CD14-positive monocyte (primary cell): ENCODE measurements at regions not wholly inside any gene's neighbourhood (a gene's known extent, or its start where the extent isn't known, plus 50 kb on each side); places are given as distances from the start of the nearest gene placed in this dataset.

ENCODE experiments used
- DNase-seq, 3 donors: peaks; one replicate each; pipeline ENCODE4 v3.0.0-alpha.2; 2011 to 2022
- H2AFZ ChIP-seq: 2 replicates; pipeline ENCODE4 v1.6.0; 2012; ENCODE audit warnings: mild to moderate bottlenecking, low read depth, low read length, inconsistent platforms; ENCODE audit not compliant: insufficient read depth, poor library complexity, severe bottlenecking
- H3K27ac ChIP-seq, 2 donors: 1 replicate in 1 of 2; 2 replicates in 1 of 2; pipeline ENCODE4 v1.5.1; 2012 to 2013; ENCODE audit warnings: low read length in 2 of 2, control low read depth in 1 of 2, inconsistent platforms in 1 of 2, low read depth in 1 of 2, mild to moderate bottlenecking in 1 of 2
- H3K27me3 ChIP-seq, 2 donors: one replicate each; pipeline versions ENCODE4 v1.6.0 to v1.6.1; 2011 to 2013; ENCODE audit warnings: low read length in 2 of 2; ENCODE audit not compliant: control insufficient read depth in 2 of 2, insufficient read depth in 2 of 2
- H3K36me3 ChIP-seq, 2 donors: replicated peaks in 1 of 2; 1 replicate in 1 of 2; 2 replicates in 1 of 2; pipeline versions ENCODE4 v1.5.1 to v1.6.1; 2012 to 2013; ENCODE audit warnings: low read length in 2 of 2, control low read depth in 1 of 2, inconsistent platforms in 1 of 2, mild to moderate bottlenecking in 1 of 2; ENCODE audit not compliant: insufficient read depth in 2 of 2, control insufficient read depth in 1 of 2
- H3K4me1 ChIP-seq, 2 donors: 1 replicate in 1 of 2; 2 replicates in 1 of 2; pipeline versions ENCODE4 v1.5.1 to v1.6.1; 2012 to 2013; ENCODE audit warnings: low read length in 2 of 2, control low read depth in 1 of 2, inconsistent platforms in 1 of 2, mild to moderate bottlenecking in 1 of 2, moderate library complexity in 1 of 2; ENCODE audit not compliant: insufficient read depth in 2 of 2, control insufficient read depth in 1 of 2
- H3K4me2 ChIP-seq: replicated peaks from 2 replicates; pipeline ENCODE3; 2012; ENCODE audit warnings: low read length, moderate library complexity, mild to moderate bottlenecking; ENCODE audit not compliant: poor library complexity, severe bottlenecking; ENCODE audit errors: extremely low read depth
- H3K4me3 ChIP-seq, 3 experiments: fragments of 200-600 bp in 1 of 3; sonication (generic) in 1 of 3; replicated peaks in 1 of 3; 1 replicate in 2 of 3; 2 replicates in 1 of 3; pipeline ENCODE4 v1.5.1; 2011 to 2013; ENCODE audit warnings: low read length in 3 of 3, mild to moderate bottlenecking in 3 of 3, control low read depth in 2 of 3, low read depth in 2 of 3, inconsistent platforms in 1 of 3, moderate library complexity in 1 of 3
- H3K79me2 ChIP-seq: 2 replicates; pipeline ENCODE4 v1.6.0; 2012; ENCODE audit warnings: mild to moderate bottlenecking, control low read depth, inconsistent platforms, low read length, moderate library complexity; ENCODE audit not compliant: insufficient read depth
- H3K9ac ChIP-seq: 2 replicates; pipeline ENCODE4 v1.6.0; 2017; ENCODE audit warnings: low read length, mild to moderate bottlenecking; ENCODE audit not compliant: insufficient read depth, poor library complexity, severe bottlenecking
- H3K9me3 ChIP-seq, 2 donors: replicated peaks in 1 of 2; 1 replicate in 1 of 2; 2 replicates in 1 of 2; pipeline versions ENCODE4 v1.5.1 to v1.6.1; 2012 to 2013; ENCODE audit warnings: low read length in 2 of 2, control low read depth in 1 of 2; ENCODE audit not compliant: control insufficient read depth in 1 of 2, insufficient read depth in 1 of 2
- H4K20me1 ChIP-seq: 2 replicates; pipeline ENCODE4 v1.6.0; 2012; ENCODE audit warnings: mild to moderate bottlenecking, low read length, control low read depth, moderate library complexity; ENCODE audit not compliant: insufficient read depth
- H3K27ac Mint-ChIP-seq, 7 donors: one replicate each; pipeline ENCODE4 v1.8.0; 2020; ENCODE audit warnings: mild to moderate bottlenecking in 7 of 7, mixed read lengths in 7 of 7, moderate library complexity in 6 of 7, inconsistent platforms in 2 of 7
- H3K27me3 Mint-ChIP-seq, 3 donors: one replicate each; pipeline ENCODE4 v1.8.0; 2021 to 2022; ENCODE audit warnings: low read depth in 3 of 3, mild to moderate bottlenecking in 3 of 3, mixed read lengths in 3 of 3, moderate library complexity in 3 of 3, inconsistent platforms in 1 of 3
- H3K36me3 Mint-ChIP-seq, 2 donors: one replicate each; pipeline ENCODE4 v1.8.0; 2020; ENCODE audit warnings: mixed read lengths in 2 of 2, inconsistent platforms in 1 of 2, mild to moderate bottlenecking in 1 of 2
- H3K4me1 Mint-ChIP-seq: one replicate; pipeline ENCODE4 v1.8.0; 2020; ENCODE audit warnings: mild to moderate bottlenecking, mixed read lengths
- H3K4me3 Mint-ChIP-seq, 2 donors: one replicate each; pipeline ENCODE4 v1.8.0; 2020; ENCODE audit warnings: mild to moderate bottlenecking in 2 of 2, mixed read lengths in 2 of 2, moderate library complexity in 1 of 2
- H3K9me3 Mint-ChIP-seq, 7 donors: one replicate each; pipeline ENCODE4 v1.8.0; 2020 to 2022; ENCODE audit warnings: mixed read lengths in 7 of 7, mild to moderate bottlenecking in 6 of 7, moderate library complexity in 6 of 7, inconsistent platforms in 2 of 7
- CTCF ChIP-seq: fragments of 200-600 bp; IDR thresholded peaks from one replicate; pipeline ENCODE4 v1.8.0; 2022; ENCODE audit warnings: antibody characterized with exemption, mild to moderate bottlenecking
- WGBS: methylation state at CpG from one replicate; pipeline ENCODE4 v1.1.5; 2013; ENCODE audit warnings: missing lambda C conversion rate; ENCODE audit not compliant: insufficient coverage; 5-methylcytosine and 5-hydroxymethylcytosine counted together
- intact Hi-C, 2 donors: fragments of 100-400 bp; cut with micrococcal nuclease; formaldehyde crosslinking; loops; one replicate each; pipeline versions ENCODE4 v1.15.0 to v1.15.1; 2023

GRCh38 chr7:118664498-118664897, 440.0 kb downstream of the ANKRD7 start:
- WGBS: no CpG with 5 or more reads among the region's 1 CpG

GRCh38 chr7:118671149-118671548, 446.6 kb downstream of the ANKRD7 start:
- Mint-ChIP-seq H3K27ac (no peak overlapping the region), H3K27me3 (no peaks in the 10 kb centered on the region), H3K4me1 (no peaks in the 10 kb centered on the region), H3K36me3 (no peaks in the 10 kb centered on the region), H3K9me3 (peaks cover 0 to 3% (median 0%) of the 10 kb centered on the region in 7 donors), H3K4me3 (no peak overlapping the region)
- H3K36me3 ChIP-seq: no peaks in the 10 kb centered on the region
- no peak overlapping the region for H3K4me2 ChIP-seq
- no peaks in the 10 kb centered on the region for H3K4me1 ChIP-seq
- no peak overlapping the region for H2AFZ ChIP-seq
- intact Hi-C loops: no loop called here
- no peaks in the 10 kb centered on the region for H4K20me1 ChIP-seq
- no peak for TF ChIP-seq CTCF
- H3K4me3 ChIP-seq: no peak overlapping the region
- no peak overlapping the region for H3K27ac ChIP-seq
- H3K79me2 ChIP-seq: no peaks in the 10 kb centered on the region
- no peaks in the 10 kb centered on the region for H3K27me3 ChIP-seq
- no peaks in the 10 kb centered on the region for H3K9me3 ChIP-seq
- WGBS: no CpG with 5 or more reads among the region's 4 CpGs
- no peak overlapping the region for H3K9ac ChIP-seq
- DNase-seq: no peak

More at GRCh38 chr7:118664498-118664897, 440.0 kb downstream of the ANKRD7 start:
- H3K36me3 ChIP-seq: no peaks in the 10 kb centered on the region
- no peaks in the 10 kb centered on the region for H3K27me3 ChIP-seq
- no peaks in the 10 kb centered on the region for H3K79me2 ChIP-seq
- H4K20me1 ChIP-seq: no peaks in the 10 kb centered on the region
- H3K9me3 ChIP-seq: no peaks in the 10 kb centered on the region
- H3K27me3 Mint-ChIP-seq: no peaks in the 10 kb centered on the region
- no peak overlapping the region for H3K4me3 Mint-ChIP-seq
- no peak overlapping the region for H3K9ac ChIP-seq
- no peaks in the 10 kb centered on the region for H3K4me1 Mint-ChIP-seq
- no peak overlapping the region for H3K27ac ChIP-seq
- no peaks in the 10 kb centered on the region for H3K36me3 Mint-ChIP-seq
- H3K27ac Mint-ChIP-seq: no peak overlapping the region
- H3K4me2 ChIP-seq: no peak overlapping the region
- no peak for TF ChIP-seq CTCF
- no peak overlapping the region for H3K4me3 ChIP-seq
- no peak for DNase-seq
- H3K4me1 ChIP-seq: no peaks in the 10 kb centered on the region
- H2AFZ ChIP-seq: no peak overlapping the region
- H3K9me3 Mint-ChIP-seq: no peaks in the 10 kb centered on the region
- intact Hi-C loops: no loop called here
